ENCODE measurements at regions not wholly inside any gene's neighbourhood (a gene's known extent, or its start where the extent isn't known, plus 50 kb on each side); places are given as distances from the start of the nearest gene placed in this dataset.

DNA sequence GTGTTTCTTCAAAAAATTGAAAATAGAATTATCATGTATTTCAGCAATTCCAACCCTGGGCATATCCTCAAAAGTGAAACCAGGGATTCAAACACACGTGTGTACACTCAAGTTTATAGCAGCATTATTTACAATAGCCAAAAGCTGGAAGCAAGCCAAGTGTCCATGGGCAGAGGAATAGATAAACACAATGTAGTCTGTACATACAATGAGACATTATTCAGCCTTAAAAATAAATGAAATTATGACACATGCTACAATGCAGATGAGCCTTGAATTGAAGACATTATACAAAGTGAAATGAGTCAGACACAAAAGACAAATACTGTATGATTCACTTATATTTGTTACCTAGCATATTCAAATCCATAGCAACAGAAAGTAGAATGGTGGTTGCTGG is 853.4 kb downstream of the STIM2 start:
- DNase-seq (ENCODE audit: extremely low spot score, unreplicated experiment): no peak
- no peak overlapping the region for H3K27ac Mint-ChIP-seq

DNA sequence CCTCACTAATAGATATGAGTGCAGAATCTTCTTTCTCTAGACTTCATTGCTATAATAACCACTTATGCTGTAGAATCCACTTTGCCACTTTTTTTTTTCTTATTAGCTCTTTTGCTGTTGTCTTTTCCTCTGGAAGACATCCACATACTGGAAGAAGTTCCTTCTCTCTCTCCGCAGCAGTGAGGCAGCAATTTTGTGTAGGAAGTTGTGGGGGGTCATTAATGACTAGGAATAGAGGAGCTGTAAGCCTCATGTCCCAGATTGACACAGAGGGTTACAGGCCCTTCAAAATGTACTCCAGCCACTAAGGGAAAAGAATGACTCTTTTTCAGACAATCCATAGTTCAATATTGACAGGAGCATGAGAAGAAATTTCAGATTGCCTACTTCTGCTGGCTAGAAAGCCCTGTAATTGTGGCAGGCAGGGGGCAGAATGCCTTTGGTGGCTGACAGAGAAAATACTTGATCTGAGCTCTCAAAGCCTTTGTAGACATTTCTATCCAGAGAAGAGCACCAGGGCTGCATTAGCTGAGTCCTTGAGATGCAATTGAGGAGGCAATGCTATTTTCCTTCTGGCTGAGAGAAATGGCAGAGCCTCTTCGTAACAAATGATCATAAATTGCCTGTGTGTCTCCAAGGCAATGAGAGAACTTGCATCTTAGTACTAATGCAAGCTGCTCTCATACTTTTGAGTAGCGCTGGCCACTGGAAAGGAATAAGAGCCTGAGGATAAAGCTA is 856.2 kb downstream of the STIM2 start:
- TF ChIP-seq, protein P1, sequence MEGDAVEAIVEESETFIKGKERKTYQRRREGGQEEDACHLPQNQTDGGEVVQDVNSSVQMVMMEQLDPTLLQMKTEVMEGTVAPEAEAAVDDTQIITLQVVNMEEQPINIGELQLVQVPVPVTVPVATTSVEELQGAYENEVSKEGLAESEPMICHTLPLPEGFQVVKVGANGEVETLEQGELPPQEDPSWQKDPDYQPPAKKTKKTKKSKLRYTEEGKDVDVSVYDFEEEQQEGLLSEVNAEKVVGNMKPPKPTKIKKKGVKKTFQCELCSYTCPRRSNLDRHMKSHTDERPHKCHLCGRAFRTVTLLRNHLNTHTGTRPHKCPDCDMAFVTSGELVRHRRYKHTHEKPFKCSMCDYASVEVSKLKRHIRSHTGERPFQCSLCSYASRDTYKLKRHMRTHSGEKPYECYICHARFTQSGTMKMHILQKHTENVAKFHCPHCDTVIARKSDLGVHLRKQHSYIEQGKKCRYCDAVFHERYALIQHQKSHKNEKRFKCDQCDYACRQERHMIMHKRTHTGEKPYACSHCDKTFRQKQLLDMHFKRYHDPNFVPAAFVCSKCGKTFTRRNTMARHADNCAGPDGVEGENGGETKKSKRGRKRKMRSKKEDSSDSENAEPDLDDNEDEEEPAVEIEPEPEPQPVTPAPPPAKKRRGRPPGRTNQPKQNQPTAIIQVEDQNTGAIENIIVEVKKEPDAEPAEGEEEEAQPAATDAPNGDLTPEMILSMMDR (conservative IDR thresholded peaks at IDR 0.05): no peak
- Mint-ChIP-seq H3K9me3 (no peaks in the 10 kb centered on the region), H3K27me3 (peaks cover 4% of the 10 kb centered on the region), H3K27ac (no peak overlapping the region), H3K4me3 (no peak overlapping the region), H3K4me1 (ENCODE audit: unreplicated experiment) (no peaks in the 10 kb centered on the region), H3K36me3 (no peaks in the 10 kb centered on the region)
- no peak for DNase-seq (ENCODE audit: extremely low spot score, unreplicated experiment)

More for the DNA sequence above, 853.4 kb downstream of the STIM2 start:
- H3K36me3 Mint-ChIP-seq: no peaks in the 10 kb centered on the region
- TF ChIP-seq, protein P1 (conservative IDR thresholded peaks at IDR 0.05): no peak
- H3K4me3 Mint-ChIP-seq: no peak overlapping the region
- no peaks in the 10 kb centered on the region for H3K9me3 Mint-ChIP-seq
- peaks cover under 1% of the 10 kb centered on the region for H3K27me3 Mint-ChIP-seq
- no peaks in the 10 kb centered on the region for H3K4me1 Mint-ChIP-seq (ENCODE audit: unreplicated experiment)

DNA sequence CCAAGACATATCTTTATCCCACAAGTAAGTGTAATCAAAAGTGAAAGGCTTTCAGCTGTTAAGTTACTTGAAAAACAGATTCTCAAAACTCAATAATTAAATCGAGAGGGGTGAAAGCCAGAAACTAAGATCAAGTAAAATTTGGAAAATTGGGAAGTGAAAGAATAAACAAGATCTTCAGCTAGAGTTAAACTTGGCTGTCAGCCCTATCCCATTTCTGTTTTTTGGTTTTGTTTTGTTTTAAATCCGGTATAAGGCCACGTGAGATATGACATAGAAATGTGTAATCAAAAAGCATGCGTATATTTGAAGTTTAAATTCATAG is 856.8 kb downstream of the STIM2 start:
- H3K36me3 Mint-ChIP-seq: no peaks in the 10 kb centered on the region
- TF ChIP-seq, protein P1 (conservative IDR thresholded peaks at IDR 0.05): no peak
- H3K9me3 Mint-ChIP-seq: no peaks in the 10 kb centered on the region

DNA sequence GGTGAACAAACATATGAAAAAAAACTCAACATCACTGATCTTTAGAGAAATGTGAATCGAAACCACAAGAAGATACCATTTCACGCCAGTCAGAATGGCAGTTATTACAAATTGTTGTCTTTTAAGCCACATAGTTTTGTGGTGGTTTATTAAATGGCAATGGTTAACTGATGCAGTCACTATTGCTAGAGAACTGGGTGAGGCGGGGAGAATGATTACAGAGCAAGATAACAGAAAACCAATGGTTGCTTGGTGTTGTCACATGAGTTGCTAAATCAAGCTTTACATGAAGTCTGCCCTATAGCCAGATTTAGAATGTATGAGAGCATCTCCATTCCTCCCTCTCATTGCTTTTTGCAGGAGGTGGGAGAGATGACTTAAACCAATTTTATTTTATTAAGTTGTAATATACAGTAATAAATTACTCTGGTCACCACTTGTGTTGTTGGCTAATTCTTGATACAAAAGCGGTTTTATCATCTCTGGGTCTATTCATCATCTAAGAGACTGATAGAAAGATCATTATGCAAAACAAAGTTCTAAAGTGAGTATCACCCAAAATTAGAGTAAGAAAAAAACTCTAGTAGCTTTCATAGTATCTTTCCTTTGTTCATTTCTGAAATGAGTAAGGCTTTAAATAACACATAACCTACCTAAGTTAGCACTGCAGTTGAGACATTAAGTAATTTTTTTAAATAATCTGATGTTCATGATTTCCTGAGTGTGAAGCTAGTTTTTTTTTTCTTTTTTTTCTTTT is 859.5 kb downstream of the STIM2 start:
- no peak for DNase-seq (ENCODE audit: extremely low spot score, unreplicated experiment)
- Mint-ChIP-seq H3K9me3 (no peaks in the 10 kb centered on the region), H3K36me3 (no peaks in the 10 kb centered on the region), H3K27me3 (peaks cover 4% of the 10 kb centered on the region), H3K27ac (no peak overlapping the region), H3K4me3 (no peak overlapping the region), H3K4me1 (ENCODE audit: unreplicated experiment) (no peaks in the 10 kb centered on the region)
- TF ChIP-seq, protein P1 (conservative IDR thresholded peaks at IDR 0.05): no peak

More for the DNA sequence above, 856.8 kb downstream of the STIM2 start:
- no peaks in the 10 kb centered on the region for H3K4me1 Mint-ChIP-seq (ENCODE audit: unreplicated experiment)
- H3K4me3 Mint-ChIP-seq: no peak overlapping the region
- no peak overlapping the region for H3K27ac Mint-ChIP-seq
- H3K27me3 Mint-ChIP-seq: peaks cover 4% of the 10 kb centered on the region
- DNase-seq (ENCODE audit: extremely low spot score, unreplicated experiment): no peak

DNA sequence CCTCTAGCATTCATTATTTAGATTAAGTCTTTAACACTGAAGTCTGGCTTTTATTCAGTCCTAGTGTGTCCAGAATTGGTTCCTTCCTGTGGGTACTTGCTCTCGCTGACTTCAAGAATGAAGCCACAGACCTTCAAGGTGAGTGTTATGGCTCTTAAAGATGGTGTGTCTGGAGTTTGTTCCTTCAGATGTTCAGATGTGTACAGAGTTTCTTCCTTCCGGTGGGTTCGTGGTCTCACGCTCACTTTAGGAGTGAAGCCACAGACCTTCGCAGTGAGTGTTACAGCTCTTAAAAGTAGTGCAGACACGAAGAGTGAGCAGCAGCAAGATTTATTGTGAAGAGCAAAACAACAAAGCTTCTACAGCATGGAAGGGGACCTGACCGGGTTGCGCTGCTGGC is 860.6 kb downstream of the STIM2 start:
- H3K27ac Mint-ChIP-seq: no peak overlapping the region
- no peak overlapping the region for H3K4me3 Mint-ChIP-seq
- peaks cover 4% of the 10 kb centered on the region for H3K27me3 Mint-ChIP-seq
- no peaks in the 10 kb centered on the region for H3K9me3 Mint-ChIP-seq
- H3K36me3 Mint-ChIP-seq: no peaks in the 10 kb centered on the region
- no peaks in the 10 kb centered on the region for H3K4me1 Mint-ChIP-seq (ENCODE audit: unreplicated experiment)
- no peak for DNase-seq (ENCODE audit: extremely low spot score, unreplicated experiment)
- TF ChIP-seq, protein P1 (conservative IDR thresholded peaks at IDR 0.05): no peak

All from type B pancreatic cell (in vitro differentiated cells).